ENCODE measurements at regions not wholly inside any gene's neighbourhood (a gene's known extent, or its start where the extent isn't known, plus 50 kb on each side); places are given as distances from the start of the nearest gene placed in this dataset.

DNA sequence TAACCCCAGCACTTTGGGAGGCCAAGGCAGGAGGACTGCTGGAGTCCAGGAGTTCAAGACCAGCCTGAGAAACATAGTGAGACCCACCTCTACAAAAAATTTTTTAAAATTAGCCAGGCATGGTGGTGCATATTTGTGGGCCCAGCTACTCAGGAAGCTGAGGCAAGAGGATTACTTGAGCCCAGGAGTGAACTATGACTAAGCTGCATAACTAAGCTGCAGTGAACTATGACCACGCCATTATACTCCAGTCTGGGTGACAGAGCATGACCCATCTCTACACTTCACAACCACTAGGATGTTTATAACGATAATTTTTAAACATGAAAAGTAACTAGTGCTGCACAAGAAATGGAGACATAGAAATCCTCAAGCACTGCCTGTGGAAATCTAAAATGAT lies 352.7 kb upstream of the SGCG start:
- Histone ChIP-seq H3K4me3 (ENCODE audit: low read depth, low read length) (no peak overlapping the region), H3K9me3 (ENCODE audit: control insufficient read depth, insufficient read depth, low read depth, low read length) (no peaks in the 10 kb centered on the region), H3K4me1 (ENCODE audit: control insufficient read depth, insufficient read depth, low read length) (no peaks in the 10 kb centered on the region), H3K36me3 (ENCODE audit: control insufficient read depth in 2 of 2, insufficient read depth in 1 of 2, low read length in 2 of 2) (no peaks in the 10 kb centered on the region), H3K27ac (ENCODE audit: extremely low read depth, low read depth, low read length) (no peak overlapping the region)
- TF ChIP-seq ZBTB1 (tag by site-specific recombination; IDR thresholded peaks at IDR 0.05): no peak
- TF ChIP-seq ZFP37 (tag by site-specific recombination; IDR thresholded peaks at IDR 0.05): no peak
- TF ChIP-seq SCRT2 (tag by site-specific recombination; IDR thresholded peaks at IDR 0.05): no peak
- no peak for TF ChIP-seq ZNF571 (tag by site-specific recombination; IDR thresholded peaks at IDR 0.05)
- no peak for TF ChIP-seq ZNF549 (tag by site-specific recombination; IDR thresholded peaks at IDR 0.05)
- no peak for TF ChIP-seq SP2 (tag by site-specific recombination; IDR thresholded peaks at IDR 0.05)
- no peak for TF ChIP-seq ZBTB10 (tag by site-specific recombination; IDR thresholded peaks at IDR 0.05)
- TF ChIP-seq ZNF513 (tag by site-specific recombination; IDR thresholded peaks at IDR 0.05): no peak
- TF ChIP-seq ZBTB17 (tag by site-specific recombination; IDR thresholded peaks at IDR 0.05): no peak
- TF ChIP-seq ZNF558 (tag by site-specific recombination; IDR thresholded peaks at IDR 0.05): no peak
- no peak for TF ChIP-seq GLI4 (tag by site-specific recombination; IDR thresholded peaks at IDR 0.05)
- no peak for TF ChIP-seq TCF7L2 (IDR thresholded peaks at IDR 0.05; ENCODE audit: borderline replicate concordance, low read depth, low read length)
- no peak for TF ChIP-seq ZNF585B (tag by site-specific recombination; IDR thresholded peaks at IDR 0.05)
- no peak for TF ChIP-seq ZFP69B (tag by site-specific recombination; IDR thresholded peaks at IDR 0.05)
- TF ChIP-seq KLF1 (tag by site-specific recombination; IDR thresholded peaks at IDR 0.05): no peak
- POLR2A ChIA-PET: no interaction called here
- CTCF ChIA-PET: no interaction called here

DNA sequence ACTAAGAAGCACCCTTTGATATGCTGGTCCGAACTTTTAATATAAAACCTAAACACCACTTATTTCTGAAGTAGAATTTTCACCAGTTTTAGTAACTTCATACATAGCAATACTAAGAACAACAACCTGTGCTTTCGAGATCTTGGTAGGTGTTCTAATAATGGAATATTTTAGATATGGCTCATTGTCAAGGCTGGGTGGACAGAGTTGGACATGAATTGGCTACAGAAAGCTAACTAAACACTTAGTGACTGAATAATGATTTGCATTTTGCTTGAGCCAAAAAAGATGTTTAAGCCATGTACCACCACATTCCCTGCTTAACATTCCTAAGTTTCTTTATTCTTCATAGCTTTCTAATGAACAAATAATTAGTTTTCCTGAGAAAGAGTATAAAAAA lies 344.3 kb upstream of the SGCG start:
- TF ChIP-seq ZNF692 (tag by site-specific recombination; IDR thresholded peaks at IDR 0.05) (no peak), ZNF571 (tag by site-specific recombination; IDR thresholded peaks at IDR 0.05) (no peak), ZNF10 (tag by site-specific recombination; IDR thresholded peaks at IDR 0.05) (no peak), KLF16 (tag by site-specific recombination; IDR thresholded peaks at IDR 0.05) (no peak), IKZF3 (tag by site-specific recombination; IDR thresholded peaks at IDR 0.05) (no peak), ZNF121 (tag by site-specific recombination; IDR thresholded peaks at IDR 0.05) (no peak), ZNF639 (tag by site-specific recombination; IDR thresholded peaks at IDR 0.05) (no peak), ZIC2 (tag by site-specific recombination; IDR thresholded peaks at IDR 0.05) (no peak), ZNF624 (tag by site-specific recombination; IDR thresholded peaks at IDR 0.05) (no peak), ZNF24 (tag by site-specific recombination; IDR thresholded peaks at IDR 0.05) (no peak), ZNF529 (tag by site-specific recombination; IDR thresholded peaks at IDR 0.05; ENCODE audit: insufficient replicate concordance) (no peak), BCL11A (tag by site-specific recombination; IDR thresholded peaks at IDR 0.05; ENCODE audit: low read depth) (no peak), ZNF600 (tag by site-specific recombination; IDR thresholded peaks at IDR 0.05) (no peak)
- TF ChIP-seq, protein P1, sequence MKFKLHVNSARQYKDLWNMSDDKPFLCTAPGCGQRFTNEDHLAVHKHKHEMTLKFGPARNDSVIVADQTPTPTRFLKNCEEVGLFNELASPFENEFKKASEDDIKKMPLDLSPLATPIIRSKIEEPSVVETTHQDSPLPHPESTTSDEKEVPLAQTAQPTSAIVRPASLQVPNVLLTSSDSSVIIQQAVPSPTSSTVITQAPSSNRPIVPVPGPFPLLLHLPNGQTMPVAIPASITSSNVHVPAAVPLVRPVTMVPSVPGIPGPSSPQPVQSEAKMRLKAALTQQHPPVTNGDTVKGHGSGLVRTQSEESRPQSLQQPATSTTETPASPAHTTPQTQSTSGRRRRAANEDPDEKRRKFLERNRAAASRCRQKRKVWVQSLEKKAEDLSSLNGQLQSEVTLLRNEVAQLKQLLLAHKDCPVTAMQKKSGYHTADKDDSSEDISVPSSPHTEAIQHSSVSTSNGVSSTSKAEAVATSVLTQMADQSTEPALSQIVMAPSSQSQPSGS (tag by site-specific recombination; IDR thresholded peaks at IDR 0.05; ENCODE audit: low read depth): no peak
- no peak overlapping the region for H3K27ac ChIP-seq (ENCODE audit: extremely low read depth, low read depth, low read length)
- no peaks in the 10 kb centered on the region for H3K4me1 ChIP-seq (ENCODE audit: control insufficient read depth, insufficient read depth, low read length)
- H3K9me3 ChIP-seq (ENCODE audit: control insufficient read depth, insufficient read depth, low read depth, low read length): no peaks in the 10 kb centered on the region
- CTCF ChIA-PET: no interaction called here
- POLR2A ChIA-PET: no interaction called here
- no peaks in the 10 kb centered on the region for H3K36me3 ChIP-seq (ENCODE audit: control insufficient read depth in 2 of 2, insufficient read depth in 1 of 2, low read length in 2 of 2)
- no peak overlapping the region for H3K4me3 ChIP-seq (ENCODE audit: low read depth, low read length)
